Testis (tissue), 2 donors: ENCODE measurements at regions not wholly inside any gene's neighbourhood (a gene's known extent, or its start where the extent isn't known, plus 50 kb on each side); places are given as distances from the start of the nearest gene placed in this dataset.

Experiments
- CTCF ChIP-seq, 3 experiments: fragments of 450-650 bp in 2 of 3; fragments of 200-600 bp in 1 of 3; sonication (generic) in 1 of 3; IDR thresholded peaks; one replicate each; pipeline ENCODE4 v1.5.1; 2016 to 2019; ENCODE audit warnings: antibody characterized with exemption in 3 of 3, mild to moderate bottlenecking in 2 of 3, moderate library complexity in 1 of 3
- POLR2A ChIP-seq: fragments of 450-650 bp; IDR thresholded peaks from one replicate; pipeline ENCODE4 v1.6.1; 2017; ENCODE audit warnings: antibody characterized with exemption, mild to moderate bottlenecking, moderate library complexity

GRCh38 chrX:36640232-36640631 lies 367.9 kb upstream of the FAM47C start:
- TF ChIP-seq CTCF (IDR thresholded peaks at IDR 0.05) (no peak), POLR2A (no peak)
